Activated CD4-positive, alpha-beta T cell treated with anti-CD3 and anti-CD28 coated beads, Interleukin-2, amount 10 ng/mL, durations not matched to agents 7 days and 5 days (primary cell): ENCODE measurements at regions not wholly inside any gene's neighbourhood (a gene's known extent, or its start where the extent isn't known, plus 50 kb on each side); places are given as distances from the start of the nearest gene placed in this dataset.

Experiments used
- CTCF ChIA-PET: fragments of 350-600 bp; sonication (Branson Sonifier 250); formaldehyde crosslinking; loops from one replicate; lab custom pipeline; 2021; ENCODE audit warnings: antibody characterized with exemption; lab: Charles Lee
- POLR2A ChIA-PET: fragments of 350-600 bp; sonication (Branson Sonifier 250); formaldehyde crosslinking; loops from one replicate; lab custom pipeline; 2021; ENCODE audit warnings: antibody characterized with exemption; lab: Charles Lee
- DNase-seq: peaks from one replicate; pipeline ENCODE4 v3.0.0-alpha.2; 2020
- H3K27ac Mint-ChIP-seq: one replicate; pipeline ENCODE4 v1.8.0; 2021; ENCODE audit warnings: mild to moderate bottlenecking, moderate library complexity, mixed read lengths
- H3K27me3 Mint-ChIP-seq: one replicate; pipeline ENCODE4 v1.8.0; 2021; ENCODE audit warnings: mixed read lengths
- H3K36me3 Mint-ChIP-seq: one replicate; pipeline ENCODE4 v1.8.0; 2021; ENCODE audit warnings: low read depth, mixed read lengths
- H3K4me1 Mint-ChIP-seq: one replicate; pipeline ENCODE4 v1.8.0; 2021; ENCODE audit warnings: mixed read lengths
- H3K4me3 Mint-ChIP-seq: one replicate; pipeline ENCODE4 v1.8.0; 2021; ENCODE audit warnings: mild to moderate bottlenecking, moderate library complexity, mixed read lengths
- H3K9me3 Mint-ChIP-seq: one replicate; pipeline ENCODE4 v1.8.0; 2021; ENCODE audit warnings: mixed read lengths

- H3K4me1 Mint-ChIP-seq = no peaks in the 10 kb centered on the region
- no peaks in the 10 kb centered on the region for H3K9me3 Mint-ChIP-seq
- DNase-seq = no peak
- H3K4me3 Mint-ChIP-seq = no peak overlapping the region
- CTCF ChIA-PET = no interaction called here
- no peak overlapping the region for H3K27ac Mint-ChIP-seq
- no peaks in the 10 kb centered on the region for H3K27me3 Mint-ChIP-seq
- no peaks in the 10 kb centered on the region for H3K36me3 Mint-ChIP-seq
- POLR2A ChIA-PET = no interaction called here
Measured at GRCh38 chr12:24479131-24479530, 469.8 kb downstream of the BCAT1 start.

DNA sequence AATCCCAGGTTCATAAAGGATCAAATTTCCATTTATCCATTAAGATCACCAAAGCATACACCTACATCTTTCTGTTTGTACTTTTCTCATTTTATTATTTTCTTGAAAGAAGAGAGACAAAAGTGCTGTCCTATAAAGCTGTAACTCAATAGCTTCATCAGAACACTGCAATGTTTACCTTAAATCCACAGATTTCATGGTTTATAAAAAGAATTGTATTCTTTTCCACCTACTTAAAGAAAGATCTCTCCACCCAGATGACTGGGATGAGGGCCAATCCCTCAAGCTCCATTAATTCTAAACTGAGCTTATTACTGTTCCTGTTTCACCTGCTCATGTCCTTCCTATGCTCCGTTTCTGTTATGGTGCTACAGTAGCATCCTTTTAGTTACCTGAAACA lies 470.6 kb downstream of the BCAT1 start:
- ChIA-PET POLR2A (no interaction called here), CTCF (no interaction called here)
- Mint-ChIP-seq H3K27ac (no peak overlapping the region), H3K27me3 (no peaks in the 10 kb centered on the region), H3K4me3 (no peak overlapping the region), H3K9me3 (no peaks in the 10 kb centered on the region), H3K4me1 (no peaks in the 10 kb centered on the region), H3K36me3 (no peaks in the 10 kb centered on the region)
- no peak for DNase-seq

- no peaks in the 10 kb centered on the region for H3K4me1 Mint-ChIP-seq
- H3K4me3 Mint-ChIP-seq = no peak overlapping the region
Measured at GRCh38 chr12:24476310-24476709, 472.6 kb downstream of the BCAT1 start.

DNA sequence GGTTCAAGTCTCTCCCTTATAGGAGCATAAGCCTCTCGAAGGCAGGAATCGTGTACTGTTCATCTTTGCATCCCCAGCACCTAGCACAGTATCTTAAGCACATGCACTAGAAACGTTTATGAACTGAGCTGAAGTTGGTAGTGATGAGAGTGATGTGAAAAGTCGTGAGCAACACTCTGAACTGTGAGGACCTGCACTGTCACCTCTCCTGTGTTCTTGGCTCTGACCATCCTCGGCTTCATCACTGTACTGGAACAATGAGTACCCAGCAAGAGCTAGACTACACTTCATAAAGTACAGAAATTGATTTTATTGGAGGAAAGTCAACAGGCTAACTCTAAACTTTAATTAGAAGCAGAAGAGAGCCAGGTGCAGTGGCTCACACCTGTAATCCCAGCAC lies 473.6 kb downstream of the BCAT1 start:
- no peak for DNase-seq
- no peak overlapping the region for H3K4me3 Mint-ChIP-seq
- no peaks in the 10 kb centered on the region for H3K36me3 Mint-ChIP-seq
- H3K27me3 Mint-ChIP-seq = no peaks in the 10 kb centered on the region
- H3K27ac Mint-ChIP-seq = no peak overlapping the region
- H3K4me1 Mint-ChIP-seq = no peaks in the 10 kb centered on the region
- ChIA-PET POLR2A (no interaction called here), CTCF (no interaction called here)
- no peaks in the 10 kb centered on the region for H3K9me3 Mint-ChIP-seq

More at GRCh38 chr12:24476310-24476709, 472.6 kb downstream of the BCAT1 start:
- ChIA-PET POLR2A (no interaction called here), CTCF (no interaction called here)
- Mint-ChIP-seq H3K9me3 (no peaks in the 10 kb centered on the region), H3K27ac (no peak overlapping the region), H3K27me3 (no peaks in the 10 kb centered on the region), H3K36me3 (no peaks in the 10 kb centered on the region)
- DNase-seq = no peak

DNA sequence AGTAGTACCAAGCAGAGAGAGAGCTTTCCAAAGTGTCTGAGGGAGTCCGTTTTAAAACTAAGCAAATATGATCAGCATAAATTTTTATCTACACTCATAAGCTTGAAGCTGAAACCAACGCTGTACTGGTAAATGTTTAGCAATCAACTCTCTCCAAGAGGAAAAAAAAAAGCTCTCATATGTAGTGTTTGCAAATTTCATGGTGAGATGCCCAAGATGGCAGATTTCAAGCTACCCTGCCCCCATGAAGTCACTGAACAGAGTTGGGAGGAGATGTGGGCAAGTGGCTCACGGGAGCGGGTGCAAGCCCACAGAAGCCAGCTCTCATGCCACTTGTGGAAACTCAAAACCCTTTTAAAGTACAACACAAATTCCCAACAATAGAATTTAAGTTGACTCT lies 475.8 kb downstream of the BCAT1 start:
- POLR2A ChIA-PET = no interaction called here
- no peaks in the 10 kb centered on the region for H3K4me1 Mint-ChIP-seq
- H3K27me3 Mint-ChIP-seq = no peaks in the 10 kb centered on the region
- CTCF ChIA-PET = no interaction called here
- H3K4me3 Mint-ChIP-seq = no peak overlapping the region
- DNase-seq = no peak
- H3K36me3 Mint-ChIP-seq = no peaks in the 10 kb centered on the region
- no peaks in the 10 kb centered on the region for H3K9me3 Mint-ChIP-seq
- no peak overlapping the region for H3K27ac Mint-ChIP-seq

- H3K27me3 Mint-ChIP-seq = no peaks in the 10 kb centered on the region
- POLR2A ChIA-PET = no interaction called here
- H3K36me3 Mint-ChIP-seq = no peaks in the 10 kb centered on the region
- DNase-seq = no peak
- H3K27ac Mint-ChIP-seq = no peak overlapping the region
- H3K4me1 Mint-ChIP-seq = no peaks in the 10 kb centered on the region
- CTCF ChIA-PET = no interaction called here
- H3K9me3 Mint-ChIP-seq = no peaks in the 10 kb centered on the region
- no peak overlapping the region for H3K4me3 Mint-ChIP-seq
Measured at GRCh38 chr12:24470050-24470449, 478.9 kb downstream of the BCAT1 start.

DNA sequence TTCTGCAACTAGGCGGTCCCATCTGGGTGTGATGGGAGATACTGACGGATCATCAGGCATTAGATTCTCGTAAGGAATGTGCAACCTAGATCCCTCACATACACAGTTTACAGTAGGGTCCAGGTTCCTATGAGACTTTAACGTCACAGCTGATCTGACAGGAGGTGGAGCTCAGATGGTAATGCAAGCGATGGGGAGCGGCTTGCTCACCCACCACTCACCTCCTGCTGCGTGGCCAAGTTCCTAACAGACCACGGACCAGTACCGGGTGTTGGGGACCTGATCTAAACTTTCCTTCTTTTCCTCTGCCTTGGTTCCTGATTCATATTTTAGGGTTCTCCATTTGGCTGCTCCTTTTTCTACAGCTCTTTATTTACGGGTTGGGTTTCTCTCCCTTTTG lies 479.8 kb downstream of the BCAT1 start:
- POLR2A ChIA-PET = no interaction called here
- Mint-ChIP-seq H3K4me3 (no peak overlapping the region), H3K36me3 (no peaks in the 10 kb centered on the region), H3K27ac (no peak overlapping the region), H3K9me3 (no peaks in the 10 kb centered on the region), H3K4me1 (no peaks in the 10 kb centered on the region), H3K27me3 (no peaks in the 10 kb centered on the region)
- no peak for DNase-seq
- CTCF ChIA-PET = interaction anchor here (0.6 kb wide), 1 partner anchor 1332 kb away, joined by 3 read pairs; no protein-coding TSS in a partner anchor

DNA sequence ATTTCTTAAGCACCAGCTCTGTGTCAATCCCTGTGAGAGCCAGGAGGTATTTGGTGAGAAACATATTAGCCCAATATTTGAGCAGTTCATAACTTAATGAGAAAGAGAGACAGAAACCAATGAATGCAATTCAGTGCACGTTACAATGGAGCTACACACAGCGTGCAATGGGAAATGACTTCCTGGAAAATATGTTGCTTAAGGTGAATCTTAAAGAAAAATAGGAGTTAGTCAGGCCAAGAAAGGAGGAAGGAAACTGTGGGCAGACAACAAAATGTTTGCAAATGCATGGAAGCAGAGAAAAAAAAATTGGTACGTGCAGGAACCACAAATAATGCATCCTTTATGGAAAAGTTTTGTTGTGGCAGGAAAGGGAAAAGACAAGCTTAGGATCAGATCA lies 481.7 kb downstream of the BCAT1 start:
- CTCF ChIA-PET = no interaction called here
- H3K4me3 Mint-ChIP-seq = no peak overlapping the region

DNA sequence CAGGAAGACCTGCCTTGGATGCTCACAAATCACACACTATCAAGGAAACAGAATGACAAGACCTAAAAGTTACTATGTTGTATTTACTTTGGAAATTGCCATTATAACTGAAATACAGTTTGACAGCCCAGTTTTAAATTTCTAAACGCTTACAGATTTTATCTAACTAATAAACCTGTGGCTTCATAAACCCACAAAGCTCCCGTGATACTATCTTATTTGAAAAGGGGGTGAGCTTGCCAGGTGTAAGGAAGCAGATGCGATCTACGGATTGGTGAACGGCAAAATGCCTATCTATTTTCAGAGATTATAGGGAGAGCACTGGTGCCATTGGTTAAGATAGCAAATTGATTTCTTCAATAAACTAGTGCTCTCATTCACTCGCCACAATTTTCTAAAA lies 485.5 kb downstream of the BCAT1 start:
- no peaks in the 10 kb centered on the region for H3K9me3 Mint-ChIP-seq
- POLR2A ChIA-PET = no interaction called here
- H3K27me3 Mint-ChIP-seq = peaks cover 1% of the 10 kb centered on the region
- CTCF ChIA-PET = interaction anchor here (0.5 to 0.8 kb wide), 2 partner anchors 130 to 255 kb away, joined by 3 to 4 read pairs; no protein-coding TSS in a partner anchor
- no peak for DNase-seq
- no peaks in the 10 kb centered on the region for H3K36me3 Mint-ChIP-seq
- H3K4me1 Mint-ChIP-seq = no peaks in the 10 kb centered on the region
- H3K4me3 Mint-ChIP-seq = no peak overlapping the region
- H3K27ac Mint-ChIP-seq = no peak overlapping the region

More for the DNA sequence above, 481.7 kb downstream of the BCAT1 start:
- Mint-ChIP-seq H3K27me3 (peaks cover 1% of the 10 kb centered on the region), H3K9me3 (no peaks in the 10 kb centered on the region), H3K27ac (no peak overlapping the region), H3K4me1 (no peaks in the 10 kb centered on the region), H3K36me3 (no peaks in the 10 kb centered on the region)
- POLR2A ChIA-PET = no interaction called here
- no peak for DNase-seq

DNA sequence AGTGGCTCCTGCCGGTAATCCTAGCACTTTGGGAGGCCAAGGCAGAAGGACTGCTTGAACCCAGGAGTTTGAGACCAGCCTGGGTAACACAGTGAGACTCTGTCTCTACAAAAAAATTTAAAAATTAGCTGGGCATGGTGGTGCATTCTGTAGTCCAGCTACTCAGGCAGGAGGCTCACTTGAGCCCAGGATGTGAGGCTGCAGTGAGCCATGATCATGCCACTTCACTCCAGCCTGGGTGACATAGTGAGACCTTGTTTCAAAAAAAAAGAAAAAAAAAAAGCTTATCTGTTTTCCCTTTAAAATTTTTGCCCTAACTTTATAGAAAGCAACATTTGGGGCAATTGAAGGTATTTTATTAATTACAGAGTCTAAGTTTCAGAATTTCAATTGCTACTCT lies 486.0 kb downstream of the BCAT1 start:
- Mint-ChIP-seq H3K4me1 (no peaks in the 10 kb centered on the region), H3K27me3 (peaks cover 1% of the 10 kb centered on the region), H3K9me3 (no peaks in the 10 kb centered on the region), H3K36me3 (no peaks in the 10 kb centered on the region), H3K27ac (no peak overlapping the region), H3K4me3 (no peak overlapping the region)
- ChIA-PET POLR2A (no interaction called here), CTCF (interaction anchor here (0.8 kb wide), 1 partner anchor 129 kb away, joined by 3 read pairs; no protein-coding TSS in a partner anchor)
- no peak for DNase-seq

GRCh38 chr12:24460506-24460905 lies 488.4 kb downstream of the BCAT1 start:
- ChIA-PET POLR2A (no interaction called here), CTCF (no interaction called here)

GRCh38 chr12:24460099-24460498 lies 488.8 kb downstream of the BCAT1 start:
- no peaks in the 10 kb centered on the region for H3K9me3 Mint-ChIP-seq
- H3K4me3 Mint-ChIP-seq = no peak overlapping the region
- DNase-seq = no peak
- peaks cover 1% of the 10 kb centered on the region for H3K27me3 Mint-ChIP-seq
- H3K4me1 Mint-ChIP-seq = no peaks in the 10 kb centered on the region
- H3K36me3 Mint-ChIP-seq = no peaks in the 10 kb centered on the region
- POLR2A ChIA-PET = no interaction called here
- H3K27ac Mint-ChIP-seq = no peak overlapping the region
- CTCF ChIA-PET = no interaction called here

More at GRCh38 chr12:24460506-24460905, 488.4 kb downstream of the BCAT1 start:
- Mint-ChIP-seq H3K4me1 (no peaks in the 10 kb centered on the region), H3K27ac (no peak overlapping the region), H3K27me3 (peaks cover 1% of the 10 kb centered on the region), H3K36me3 (no peaks in the 10 kb centered on the region), H3K9me3 (no peaks in the 10 kb centered on the region), H3K4me3 (no peak overlapping the region)
- DNase-seq = no peak

DNA sequence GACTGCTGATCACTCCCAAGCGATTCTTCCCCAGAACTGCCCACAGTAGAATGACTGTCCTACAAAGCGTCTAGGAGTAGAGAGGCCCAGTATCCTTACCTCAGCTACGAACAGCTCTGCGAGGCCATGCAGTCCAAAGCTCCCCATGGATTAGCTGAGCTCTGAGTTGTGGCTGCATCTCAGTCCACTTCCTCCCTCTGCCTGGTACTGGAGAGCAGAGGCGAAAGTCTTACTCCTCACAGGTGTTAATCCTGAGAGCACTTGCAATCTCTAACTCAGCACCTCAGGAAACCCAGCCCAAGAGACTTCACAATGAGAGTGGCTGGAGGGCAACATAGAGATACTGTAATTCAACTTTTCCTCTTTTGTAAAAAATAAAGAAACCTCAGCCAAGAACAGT lies 493.1 kb downstream of the BCAT1 start:
- Mint-ChIP-seq H3K36me3 (no peaks in the 10 kb centered on the region), H3K27ac (no peak overlapping the region), H3K9me3 (no peaks in the 10 kb centered on the region), H3K27me3 (no peaks in the 10 kb centered on the region), H3K4me3 (no peak overlapping the region), H3K4me1 (no peaks in the 10 kb centered on the region)
- POLR2A ChIA-PET = no interaction called here
- no peak for DNase-seq
- CTCF ChIA-PET = interaction anchor here (0.7 kb wide), 1 partner anchor 12 kb away, joined by 3 read pairs; no protein-coding TSS in a partner anchor

DNA sequence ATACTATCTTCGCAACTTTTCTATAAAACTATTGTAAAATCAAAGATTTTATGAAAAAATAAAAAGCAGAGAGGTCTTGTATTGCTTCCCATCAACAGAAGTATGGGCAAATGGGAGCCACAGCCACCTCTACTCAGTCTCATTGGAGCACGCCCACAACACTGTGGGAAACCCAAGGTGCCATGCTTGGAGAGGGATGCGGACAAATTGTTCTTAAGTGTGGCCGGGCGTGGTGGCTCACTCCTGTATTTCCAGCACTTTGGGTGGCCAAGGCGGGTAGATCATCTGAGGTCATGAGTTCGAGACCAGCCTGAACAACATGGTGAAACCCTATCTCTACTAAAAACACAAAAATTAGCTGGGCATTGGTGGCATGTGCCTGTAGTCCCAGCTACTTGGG lies 498.2 kb upstream of the SOX5 start:
- POLR2A ChIA-PET = no interaction called here
- no peaks in the 10 kb centered on the region for H3K36me3 Mint-ChIP-seq
- no peak for DNase-seq
- no peak overlapping the region for H3K27ac Mint-ChIP-seq
- no peak overlapping the region for H3K4me3 Mint-ChIP-seq
- no peaks in the 10 kb centered on the region for H3K4me1 Mint-ChIP-seq
- CTCF ChIA-PET = no interaction called here
- no peaks in the 10 kb centered on the region for H3K27me3 Mint-ChIP-seq
- H3K9me3 Mint-ChIP-seq = no peaks in the 10 kb centered on the region
